A673 (cell line): ENCODE measurements at regions not wholly inside any gene's neighbourhood (a gene's known extent, or its start where the extent isn't known, plus 50 kb on each side); places are given as distances from the start of the nearest gene placed in this dataset.

Experiments used
- BruUV-seq: library from RNA; stranded (reverse); fragments of 400-500 nt; replicated peaks from 2 replicates; lab custom pipeline; 2021; lab: Mats Ljungman, UMichigan
- CTCF ChIA-PET: fragments of 300-600 bp; sonication (Branson Sonifier 250); formaldehyde crosslinking; loops from one replicate; lab custom pipeline; 2022; ENCODE audit warnings: antibody characterized with exemption; lab: Charles Lee
- POLR2A ChIA-PET: fragments of 300-600 bp; sonication (Branson Sonifier 250); formaldehyde crosslinking; loops from one replicate; lab custom pipeline; 2022; ENCODE audit warnings: antibody characterized with exemption; ENCODE audit not compliant: low non-redundant PET; lab: Charles Lee
- DNase-seq: peaks from one replicate; pipeline ENCODE4 v3.0.0-alpha.2; 2015; ENCODE audit warnings: low spot score
- H3K27ac ChIP-seq: fragments of 200-600 bp; sonication (generic); 2 replicates; pipeline ENCODE4 v1.5.1; 2016; ENCODE audit warnings: mixed run types, low read depth, mild to moderate bottlenecking, mixed read lengths, antibody characterized with exemption, low read length; ENCODE audit not compliant: poor library complexity, severe bottlenecking
- H3K27me3 ChIP-seq: fragments of 200-600 bp; sonication (generic); replicated peaks from 2 replicates; pipeline ENCODE4 v1.6.1; 2017; ENCODE audit warnings: mixed run types, low read depth, mild to moderate bottlenecking, mixed read lengths, antibody characterized with exemption, low read length; ENCODE audit not compliant: insufficient read depth, poor library complexity
- H3K36me3 ChIP-seq: fragments of 200-600 bp; sonication (generic); 2 replicates; pipeline ENCODE4 v1.6.1; 2016; ENCODE audit warnings: mixed run types, mild to moderate bottlenecking, mixed read lengths, antibody characterized with exemption, low read length; ENCODE audit not compliant: insufficient read depth, poor library complexity, severe bottlenecking
- H3K4me1 ChIP-seq: fragments of 200-600 bp; sonication (generic); 2 replicates; pipeline ENCODE4 v1.6.1; 2017; ENCODE audit warnings: mixed run types, mild to moderate bottlenecking, mixed read lengths, antibody characterized with exemption, low read length; ENCODE audit not compliant: insufficient read depth, poor library complexity, severe bottlenecking
- H3K4me3 ChIP-seq: fragments of 200-600 bp; sonication (generic); 2 replicates; pipeline ENCODE4 v1.5.1; 2016; ENCODE audit warnings: low read depth, mixed run types, mild to moderate bottlenecking, mixed read lengths, low read length; ENCODE audit not compliant: poor library complexity, severe bottlenecking
- H3K9me3 ChIP-seq: fragments of 200-600 bp; sonication (generic); 2 replicates; pipeline ENCODE4 v1.6.1; 2016; ENCODE audit warnings: mixed run types, low read depth, mild to moderate bottlenecking, mixed read lengths, antibody characterized with exemption, low read length; ENCODE audit not compliant: poor library complexity, severe bottlenecking
- EZH2 ChIP-seq: fragments of 200-600 bp; sonication (generic); IDR thresholded peaks from 2 replicates; pipeline ENCODE4 v1.6.1; 2017; ENCODE audit warnings: borderline replicate concordance, low read depth, mild to moderate bottlenecking, mixed read lengths, antibody characterized with exemption, low read length; ENCODE audit not compliant: poor library complexity, severe bottlenecking
- intact Hi-C: fragments of 100-400 bp; cut with micrococcal nuclease; formaldehyde crosslinking; loops from one replicate; pipeline ENCODE4 v1.10.0; 2022; ENCODE audit not compliant: unreplicated experiment
- TF ChIP-seq, protein P1 (sequence below): fragments of 300-800, 200-600 bp; sonication (generic); conservative IDR thresholded peaks from 2 replicates; pipeline ENCODE4 v1.5.1; 2017; ENCODE audit warnings: low read depth, mild to moderate bottlenecking, antibody characterized with exemption, low read length, moderate library complexity, mixed read lengths

DNA sequence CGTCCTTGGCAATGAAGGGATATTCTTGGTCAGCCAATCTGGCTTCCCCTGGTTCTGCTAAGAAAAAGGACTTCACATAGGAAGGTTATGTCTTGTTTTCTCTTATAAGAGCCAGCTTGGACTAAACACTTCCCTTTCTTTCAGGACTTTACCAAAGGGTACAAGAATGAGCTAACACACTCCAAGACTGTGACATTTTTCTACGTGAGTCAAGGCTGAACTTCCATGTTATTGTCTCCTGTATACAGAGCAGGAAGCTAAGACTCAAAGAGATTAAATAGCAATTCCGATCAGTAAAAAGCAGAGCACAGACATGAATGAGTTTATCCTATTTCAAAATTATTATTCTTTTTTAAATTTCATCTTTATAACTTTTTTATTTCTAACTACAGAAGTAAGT, 63.3 kb upstream of the STT3B start:
- Histone ChIP-seq H3K27me3 (no peaks in the 10 kb centered on the region), H3K4me1 (no peaks in the 10 kb centered on the region), H3K4me3 (no peak overlapping the region), H3K36me3 (no peaks in the 10 kb centered on the region), H3K9me3 (no peaks in the 10 kb centered on the region), H3K27ac (no peak overlapping the region)
- ChIA-PET CTCF (no interaction called here), POLR2A (no interaction called here)
- BruUV-seq, result no TSS peak
- intact Hi-C loops, result no loop called here
- DNase-seq, result no peak
- TF ChIP-seq, protein P1, sequence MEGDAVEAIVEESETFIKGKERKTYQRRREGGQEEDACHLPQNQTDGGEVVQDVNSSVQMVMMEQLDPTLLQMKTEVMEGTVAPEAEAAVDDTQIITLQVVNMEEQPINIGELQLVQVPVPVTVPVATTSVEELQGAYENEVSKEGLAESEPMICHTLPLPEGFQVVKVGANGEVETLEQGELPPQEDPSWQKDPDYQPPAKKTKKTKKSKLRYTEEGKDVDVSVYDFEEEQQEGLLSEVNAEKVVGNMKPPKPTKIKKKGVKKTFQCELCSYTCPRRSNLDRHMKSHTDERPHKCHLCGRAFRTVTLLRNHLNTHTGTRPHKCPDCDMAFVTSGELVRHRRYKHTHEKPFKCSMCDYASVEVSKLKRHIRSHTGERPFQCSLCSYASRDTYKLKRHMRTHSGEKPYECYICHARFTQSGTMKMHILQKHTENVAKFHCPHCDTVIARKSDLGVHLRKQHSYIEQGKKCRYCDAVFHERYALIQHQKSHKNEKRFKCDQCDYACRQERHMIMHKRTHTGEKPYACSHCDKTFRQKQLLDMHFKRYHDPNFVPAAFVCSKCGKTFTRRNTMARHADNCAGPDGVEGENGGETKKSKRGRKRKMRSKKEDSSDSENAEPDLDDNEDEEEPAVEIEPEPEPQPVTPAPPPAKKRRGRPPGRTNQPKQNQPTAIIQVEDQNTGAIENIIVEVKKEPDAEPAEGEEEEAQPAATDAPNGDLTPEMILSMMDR, result no peak
- TF ChIP-seq EZH2, result no peak

DNA sequence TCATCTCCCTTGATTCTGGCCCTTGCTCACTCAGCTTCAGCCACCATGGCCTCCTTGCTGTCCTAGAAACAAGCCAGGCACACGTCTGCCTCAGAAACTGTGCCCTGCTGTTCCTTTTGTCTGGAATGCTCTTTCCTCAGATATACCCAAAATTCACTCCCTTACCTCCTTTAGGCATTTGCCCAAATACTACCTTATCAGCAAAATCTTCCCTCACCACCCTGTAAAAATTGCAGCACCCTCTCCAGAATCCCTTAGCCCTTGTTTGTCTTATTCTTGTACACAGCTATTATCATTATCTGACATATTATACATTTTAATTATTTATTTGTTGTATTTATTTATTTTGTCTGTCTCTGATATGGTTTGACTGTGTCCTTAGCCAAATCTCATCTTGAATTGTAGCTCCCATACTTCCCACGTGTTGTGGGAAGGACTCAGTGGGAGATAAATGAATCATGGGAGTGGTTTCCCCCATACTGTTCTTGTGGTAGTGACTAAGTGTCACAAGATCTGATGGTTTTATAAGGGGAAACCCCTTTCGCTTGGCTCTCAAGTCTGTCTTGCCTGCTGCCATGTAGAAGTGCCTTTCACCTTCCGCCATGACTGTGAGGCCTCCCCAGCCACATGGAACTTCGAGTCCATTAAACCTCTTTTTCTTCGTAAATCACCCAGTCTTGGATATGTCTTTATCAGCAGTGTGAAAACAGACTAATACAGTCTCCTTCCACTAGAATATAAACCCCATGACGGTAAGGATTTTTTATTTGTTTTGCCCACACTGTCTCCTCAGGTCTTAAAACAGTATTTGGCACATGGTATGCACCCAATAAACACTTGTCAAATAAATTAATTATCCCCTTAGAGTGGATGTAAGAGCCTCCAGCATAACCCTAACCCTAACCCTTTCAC, 60.0 kb upstream of the STT3B start:
- H3K4me1 ChIP-seq, result no peaks in the 10 kb centered on the region
- BruUV-seq, result no TSS peak
- H3K27me3 ChIP-seq, result no peaks in the 10 kb centered on the region
- no peaks in the 10 kb centered on the region for H3K36me3 ChIP-seq
- intact Hi-C loops, result no loop called here
- ChIA-PET CTCF (no interaction called here), POLR2A (no interaction called here)
- H3K27ac ChIP-seq, result no peak overlapping the region
- TF ChIP-seq EZH2, result no peak
- TF ChIP-seq, protein P1, result no peak
- peak; percentile 24 for DNase-seq
- H3K9me3 ChIP-seq, result no peaks in the 10 kb centered on the region
- H3K4me3 ChIP-seq, result no peak overlapping the region

DNA sequence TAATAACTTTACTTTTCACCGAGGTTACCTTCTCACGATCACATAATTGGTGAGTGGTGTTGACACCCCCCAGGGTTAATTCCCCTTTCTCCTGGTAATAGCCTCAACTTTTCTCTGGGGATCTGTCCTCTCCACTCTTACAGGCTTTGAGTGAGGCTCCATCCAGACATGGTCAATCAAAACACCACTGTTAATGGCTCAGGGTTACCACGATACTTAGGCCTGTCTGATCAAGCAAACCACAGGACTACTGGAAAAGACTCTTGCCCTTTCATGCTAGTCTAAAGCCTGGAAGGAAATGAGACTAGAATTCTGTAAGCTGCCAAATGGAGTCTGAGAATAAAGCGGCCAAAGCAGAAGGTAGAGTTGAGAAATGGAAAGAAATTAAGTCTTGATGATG, 56.5 kb upstream of the STT3B start:
- H3K27me3 ChIP-seq, result no peaks in the 10 kb centered on the region
- POLR2A ChIA-PET, result no interaction called here
- H3K36me3 ChIP-seq, result no peaks in the 10 kb centered on the region
- CTCF ChIA-PET, result no interaction called here
- no peak overlapping the region for H3K27ac ChIP-seq
- TF ChIP-seq EZH2, result no peak
- TF ChIP-seq, protein P1, result no peak
- H3K4me1 ChIP-seq, result no peaks in the 10 kb centered on the region
- intact Hi-C loops, result no loop called here
- H3K4me3 ChIP-seq, result no peak overlapping the region
- no peaks in the 10 kb centered on the region for H3K9me3 ChIP-seq
- no TSS peak for BruUV-seq
- no peak for DNase-seq
